ENCODE measurements at regions not wholly inside any gene's neighbourhood (a gene's known extent, or its start where the extent isn't known, plus 50 kb on each side); places are given as distances from the start of the nearest gene placed in this dataset.
A peak's percentile ranks its signal among the peaks of the same experiment; 100 is the strongest.

DNA sequence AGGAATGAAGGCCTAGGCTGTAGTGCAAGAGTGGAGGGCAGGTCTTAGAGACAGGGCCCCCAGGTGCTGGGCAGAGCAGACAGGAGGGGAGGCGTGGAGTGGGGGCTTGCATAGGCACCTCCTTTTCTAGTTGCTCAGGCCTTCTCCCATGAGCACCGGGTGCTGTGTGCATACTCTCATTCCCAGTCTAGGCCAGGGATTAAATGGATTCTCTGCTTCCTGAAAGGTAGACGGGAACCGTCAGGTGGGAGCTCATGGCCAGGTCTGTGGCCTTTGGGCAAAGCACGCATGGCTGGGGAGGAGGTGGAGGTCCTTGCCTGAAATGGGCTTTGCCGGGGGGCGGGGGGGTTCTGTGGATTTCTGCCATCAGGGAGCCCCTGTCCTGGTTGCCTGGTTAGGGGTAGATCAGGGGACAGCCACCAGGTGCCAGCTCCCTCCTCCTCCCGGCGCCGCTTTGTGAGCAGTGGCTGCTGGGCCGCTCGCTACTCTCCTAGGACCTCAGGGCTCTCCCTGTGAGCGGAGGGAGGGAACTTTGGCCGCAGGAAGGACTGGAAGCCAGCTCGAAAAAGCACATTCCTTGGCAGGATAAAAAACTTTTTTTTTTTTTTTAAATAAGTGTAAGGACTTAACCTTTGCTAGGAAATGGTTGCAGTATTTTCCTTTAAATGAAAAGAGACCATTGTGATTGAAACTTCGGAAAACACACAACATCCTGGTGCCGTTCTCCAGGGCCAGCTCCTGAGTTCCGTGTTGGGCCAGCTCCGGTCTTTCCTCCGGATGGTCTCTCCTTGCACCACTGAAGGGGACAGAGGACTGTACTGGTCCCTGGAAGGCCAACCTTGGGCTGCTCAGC is 82.8 kb upstream of the HAAO start:
- DNase-seq = no peak

DNA sequence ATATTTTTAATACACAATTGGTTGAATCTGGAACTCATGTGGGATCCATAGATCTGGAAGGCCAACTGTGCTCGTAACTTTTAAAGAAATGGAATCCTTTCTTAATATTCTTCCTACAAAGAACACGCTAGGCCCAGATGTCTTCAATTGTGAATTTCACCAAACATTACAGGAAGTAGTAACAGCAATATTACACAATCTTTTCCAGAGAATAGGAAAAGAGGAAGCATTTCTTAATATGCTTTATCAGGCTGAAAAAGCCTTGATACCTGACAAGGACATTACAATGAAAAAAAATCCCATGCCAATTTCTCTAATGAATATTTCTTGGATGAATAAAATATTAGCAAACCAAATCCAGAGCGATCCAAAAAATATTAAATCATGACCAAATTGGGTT is 80.3 kb upstream of the HAAO start:
- DNase-seq = no peak

DNA sequence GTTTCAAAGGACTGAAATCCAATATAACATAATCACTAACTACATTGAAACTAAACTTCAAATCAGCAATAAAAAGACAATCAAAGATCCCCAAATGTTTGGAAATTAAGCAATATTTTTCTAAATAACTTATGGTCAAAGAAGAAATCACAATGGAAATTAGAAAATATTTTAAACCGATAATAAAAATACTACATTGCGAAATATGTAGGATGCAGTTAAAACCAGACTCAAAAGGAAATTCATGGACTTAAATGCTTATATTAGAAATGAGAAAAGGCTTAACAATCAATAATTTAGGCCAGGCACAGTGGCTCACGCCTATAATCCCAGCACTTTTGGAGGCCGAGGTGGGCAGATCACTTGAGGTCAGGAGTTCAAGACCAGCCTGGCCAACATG is 79.0 kb upstream of the HAAO start:
- no peak for DNase-seq

- DNase-seq = no peak
Observed at GRCh38 chr2:42868874-42869273, 76.5 kb upstream of the HAAO start.

DNA sequence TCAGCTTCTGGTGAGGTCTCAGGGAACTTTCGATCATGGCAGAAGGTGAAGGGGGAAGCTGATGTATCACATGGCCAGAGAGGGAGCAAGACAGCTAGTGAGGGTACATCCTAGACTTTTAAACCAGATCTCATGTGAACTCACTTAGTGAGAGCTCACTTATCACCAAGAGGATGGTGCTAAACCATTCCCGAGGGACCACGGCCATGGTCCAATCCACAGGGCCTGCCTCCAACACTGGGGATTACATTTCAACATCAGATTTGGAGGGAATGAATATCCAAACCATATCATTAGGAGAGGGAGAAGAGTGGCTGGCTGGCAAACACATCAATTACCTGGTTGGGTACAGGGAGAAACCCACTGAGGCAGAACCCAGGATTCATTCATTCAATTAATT is 75.7 kb upstream of the HAAO start:
- DNase-seq = no peak

DNA sequence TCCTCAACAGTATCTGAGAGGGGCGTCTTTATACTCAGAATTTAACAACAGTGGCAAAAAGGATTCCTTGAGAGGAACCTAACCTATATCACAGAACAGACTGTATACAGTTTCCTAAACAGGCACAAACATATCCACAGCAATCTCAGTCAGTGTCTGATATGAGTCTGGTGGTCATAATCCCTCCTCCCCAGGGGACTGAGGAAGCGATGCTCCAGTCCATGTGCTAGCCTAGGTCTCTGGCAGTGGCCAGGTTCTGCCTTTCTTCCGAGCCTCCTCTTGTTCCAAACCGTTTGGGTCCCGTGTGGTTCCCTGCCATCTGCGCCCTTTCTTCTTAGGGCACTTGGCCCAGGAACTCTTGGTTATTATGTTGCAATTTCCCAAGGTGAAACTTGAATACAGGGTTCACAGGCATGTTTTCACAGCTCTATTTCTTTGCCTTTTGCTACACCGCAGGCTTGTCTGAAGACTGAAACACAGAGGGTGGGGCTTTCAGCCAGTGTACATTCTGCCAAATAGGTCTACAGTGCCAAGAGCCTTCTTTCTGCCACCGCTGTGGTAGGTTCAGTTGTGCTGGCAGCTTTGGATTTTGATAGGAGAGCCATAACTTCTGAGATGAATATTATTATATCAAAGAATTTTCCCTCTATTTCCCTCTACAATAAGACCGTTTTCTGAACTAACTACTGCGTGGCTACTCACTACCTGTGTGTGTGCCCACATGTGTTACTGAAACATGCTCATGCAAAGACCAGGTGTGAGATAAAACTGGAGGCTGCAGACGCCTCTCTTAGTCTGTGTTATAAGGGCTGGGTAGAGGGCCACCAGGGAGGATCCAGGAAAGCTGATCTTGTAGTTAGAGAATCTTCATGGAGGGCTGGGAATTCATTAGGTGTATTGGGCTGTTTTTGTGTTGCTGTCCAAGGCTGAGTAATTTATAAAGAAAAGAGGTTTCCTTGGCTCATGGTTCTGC is 75.0 kb upstream of the HAAO start:
- DNase-seq = no peak

GRCh38 chr2:42865884-42866881 is 73.8 kb upstream of the HAAO start:
- DNase-seq = no peak

GRCh38 chr2:42864641-42865280 is 72.4 kb upstream of the HAAO start:
- no peak for DNase-seq

DNA sequence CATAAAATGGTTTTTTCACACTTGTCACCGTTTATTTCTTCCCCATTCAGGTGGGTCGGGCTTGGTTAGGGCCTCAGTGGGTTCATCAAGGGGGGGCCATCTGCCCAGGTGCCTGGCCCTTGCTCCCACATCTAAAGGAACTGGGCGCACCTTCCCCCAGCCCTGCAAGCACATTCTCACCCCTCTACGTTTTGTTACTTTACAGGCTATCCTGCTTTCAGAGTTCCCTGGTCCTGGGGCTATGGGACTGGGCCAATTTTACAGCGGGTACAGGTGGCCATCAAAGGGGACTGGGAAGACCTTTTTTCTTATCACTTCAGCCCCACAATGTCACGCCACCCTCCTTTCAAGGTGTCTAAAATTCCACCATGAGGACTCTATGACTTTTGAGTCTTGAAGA is 71.8 kb upstream of the HAAO start:
- no peak for DNase-seq

DNA sequence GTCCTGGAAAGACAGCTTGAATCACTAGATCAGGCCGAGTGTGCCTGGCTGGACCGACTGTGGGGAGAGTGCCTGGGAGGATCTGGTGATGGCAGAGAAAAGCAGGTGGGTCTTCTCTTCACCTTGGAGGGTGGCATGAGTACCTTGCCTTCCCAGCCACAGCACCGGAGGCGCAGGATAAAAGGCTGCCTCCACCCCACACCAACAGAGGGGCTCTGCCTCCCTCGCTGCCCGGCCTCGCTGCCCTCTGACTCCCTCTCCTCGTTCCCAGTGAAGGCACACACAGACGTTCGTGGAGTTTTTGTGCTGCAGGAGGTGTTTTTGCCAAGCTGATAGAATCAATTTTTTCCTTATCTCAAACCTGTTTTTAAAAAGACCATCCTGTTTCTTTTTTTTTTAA is 71.4 kb upstream of the HAAO start:
- DNase-seq = no peak

- DNase-seq = no peak
Observed at GRCh38 chr2:42863320-42863719, 70.9 kb upstream of the HAAO start.

DNA sequence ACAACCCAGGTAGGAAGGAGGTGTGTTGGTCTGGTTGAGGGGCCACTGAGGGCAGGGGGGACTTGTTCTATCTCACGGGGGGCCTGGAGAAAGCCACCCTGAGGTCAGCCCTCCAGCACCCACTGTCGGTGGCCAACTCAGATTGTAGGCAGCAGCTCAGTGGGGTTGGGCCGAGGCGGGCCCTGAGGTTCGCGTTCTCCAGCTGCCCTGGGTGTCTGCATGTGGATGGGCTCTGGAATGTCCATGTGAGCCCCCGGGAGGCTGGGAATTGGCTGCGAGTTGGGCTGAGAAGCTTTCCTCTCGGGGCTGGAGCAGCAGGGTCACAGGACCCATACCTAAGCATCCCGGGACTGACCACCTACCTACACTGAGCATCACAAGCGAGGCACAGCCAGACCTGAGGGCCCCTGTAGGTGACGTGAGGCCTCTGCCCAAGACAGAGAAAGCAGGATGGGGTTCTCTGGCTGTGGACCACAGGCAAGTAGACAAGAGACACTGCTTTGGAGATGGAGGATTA is 70.3 kb upstream of the HAAO start:
- DNase-seq = no peak

- no peak for DNase-seq
Observed at GRCh38 chr2:42861321-42861720, 68.9 kb upstream of the HAAO start.

DNA sequence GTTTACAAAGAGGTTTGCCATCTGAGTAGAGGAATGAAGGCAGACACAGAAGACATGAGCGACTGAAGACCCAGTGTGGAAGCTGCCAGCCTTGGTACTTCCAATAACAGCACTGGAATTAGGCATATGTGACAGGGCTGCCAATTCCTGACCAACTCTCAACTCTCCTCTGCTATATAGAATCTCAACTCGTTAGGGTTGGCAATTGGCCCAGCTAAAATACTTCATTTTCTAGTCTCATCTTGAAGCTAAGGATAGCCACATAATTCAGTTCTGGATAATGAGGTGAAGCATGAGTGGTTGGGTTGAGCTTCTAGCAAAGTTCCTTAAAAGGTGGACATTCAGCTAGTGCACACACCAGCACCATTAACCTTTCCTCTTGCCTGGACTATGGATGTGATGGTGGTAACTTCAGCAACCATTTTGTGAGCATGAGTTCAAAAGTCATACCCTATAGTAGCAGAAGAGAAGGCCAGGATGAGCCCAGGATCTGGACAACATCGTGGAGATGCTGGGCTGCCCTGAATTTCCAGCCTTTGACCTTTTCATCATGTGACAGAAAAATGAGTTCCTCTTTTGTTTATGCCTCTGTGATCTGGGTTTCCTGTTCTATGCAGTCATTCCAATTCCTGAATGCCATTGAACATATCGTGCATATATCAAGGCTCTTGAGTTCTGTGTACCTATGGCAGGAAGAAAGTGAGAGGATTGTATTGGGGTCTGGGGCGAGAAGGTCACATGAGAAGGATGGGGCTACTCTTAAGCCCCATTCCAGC is 68.1 kb upstream of the HAAO start:
- DNase-seq = no peak

GRCh38 chr2:42859791-42860190 is 67.4 kb upstream of the HAAO start:
- DNase-seq = no peak

- DNase-seq = peak; percentile 86
Observed at GRCh38 chr2:42859006-42859552, 66.7 kb upstream of the HAAO start.

GRCh38 chr2:42858140-42859005 is 66.0 kb upstream of the HAAO start:
- DNase-seq = no peak

GRCh38 chr2:42856891-42857632 is 64.7 kb upstream of the HAAO start:
- no peak for DNase-seq

Data from renal pelvis (tissue), 1 donor.